Activated naive CD4-positive, alpha-beta T cell treated with anti-CD3 and anti-CD28 coated beads for 36 hours (primary cell): ENCODE measurements at regions not wholly inside any gene's neighbourhood (a gene's known extent, or its start where the extent isn't known, plus 50 kb on each side); places are given as distances from the start of the nearest gene placed in this dataset.
"Not testable (repeated sequence)": the region's sequence is repeated elsewhere in the genome, so short reads cannot be mapped to it uniquely, and the experiment has no call there.

Source experiments
- CTCF ChIA-PET: fragments of 350-600 bp; sonication (Branson Sonifier 250); formaldehyde crosslinking; loops from one replicate; lab custom pipeline; 2021; ENCODE audit warnings: antibody characterized with exemption; lab: Charles Lee
- DNase-seq: peaks from one replicate; pipeline ENCODE4 v3.0.0-alpha.2; 2020
- H3K27ac Mint-ChIP-seq: one replicate; pipeline ENCODE4 v1.8.0; 2021; ENCODE audit warnings: mild to moderate bottlenecking, mixed read lengths
- H3K27me3 Mint-ChIP-seq: one replicate; pipeline ENCODE4 v1.8.0; 2021; ENCODE audit warnings: low read depth, mixed read lengths
- H3K36me3 Mint-ChIP-seq: one replicate; pipeline ENCODE4 v1.8.0; 2021; ENCODE audit warnings: low read depth, mixed read lengths
- H3K4me1 Mint-ChIP-seq: one replicate; pipeline ENCODE4 v1.8.0; 2021; ENCODE audit warnings: low read depth, mixed read lengths
- H3K4me3 Mint-ChIP-seq: one replicate; pipeline ENCODE4 v1.8.0; 2021; ENCODE audit warnings: mild to moderate bottlenecking, moderate library complexity, mixed read lengths
- H3K9me3 Mint-ChIP-seq: one replicate; pipeline ENCODE4 v1.8.0; 2021; ENCODE audit warnings: mixed read lengths
- intact Hi-C: fragments of 100-400 bp; cut with micrococcal nuclease; formaldehyde crosslinking; loops from one replicate; pipeline ENCODE4 v1.15.1; 2023

- peaks cover 8% of the 10 kb centered on the region for H3K27me3 Mint-ChIP-seq
- H3K36me3 Mint-ChIP-seq = no peaks in the 10 kb centered on the region
- CTCF ChIA-PET = no interaction called here
- no peaks in the 10 kb centered on the region for H3K9me3 Mint-ChIP-seq
- intact Hi-C loops = no loop called here
- H3K4me3 Mint-ChIP-seq = no peak overlapping the region
- H3K4me1 Mint-ChIP-seq = no peaks in the 10 kb centered on the region
- no peak overlapping the region for H3K27ac Mint-ChIP-seq
- no peak for DNase-seq
These were observed 186.1 kb upstream of the ADRA1D start for GRCh38 chr20:4435225-4435624.

GRCh38 chr20:4434681-4435080, 185.6 kb upstream of the ADRA1D start:
- Mint-ChIP-seq H3K27me3 (peaks cover 8% of the 10 kb centered on the region), H3K9me3 (no peaks in the 10 kb centered on the region), H3K36me3 (no peaks in the 10 kb centered on the region), H3K4me3 (no peak overlapping the region), H3K4me1 (no peaks in the 10 kb centered on the region), H3K27ac (no peak overlapping the region)
- CTCF ChIA-PET = no interaction called here
- DNase-seq = no peak
- intact Hi-C loops = no loop called here

- Mint-ChIP-seq H3K9me3 (no peaks in the 10 kb centered on the region), H3K36me3 (no peaks in the 10 kb centered on the region), H3K4me3 (no peak overlapping the region), H3K4me1 (peaks cover 5% of the 10 kb centered on the region), H3K27me3 (peaks cover 8% of the 10 kb centered on the region), H3K27ac (no peak overlapping the region)
- intact Hi-C loops = no loop called here
- no peak for DNase-seq
- CTCF ChIA-PET = interaction anchor here (0.6 kb wide), 1 partner anchor 91 kb away, joined by 3 read pairs; no protein-coding TSS in a partner anchor
These were observed 182.4 kb upstream of the ADRA1D start for GRCh38 chr20:4431446-4431845.

- H3K4me1 Mint-ChIP-seq, DNase-seq, intact Hi-C loops, CTCF ChIA-PET, H3K4me3 Mint-ChIP-seq, H3K9me3 Mint-ChIP-seq, H3K27ac Mint-ChIP-seq, H3K27me3 Mint-ChIP-seq, H3K36me3 Mint-ChIP-seq: not testable (repeated sequence)
These were observed 181.7 kb upstream of the ADRA1D start for GRCh38 chr20:4430826-4431225.

GRCh38 chr20:4427940-4428586, 179.0 kb upstream of the ADRA1D start:
- CTCF ChIA-PET = no interaction called here
- Mint-ChIP-seq H3K4me1 (peaks cover 5% of the 10 kb centered on the region), H3K4me3 (no peak overlapping the region), H3K9me3 (no peaks in the 10 kb centered on the region), H3K27me3 (peaks cover 6% of the 10 kb centered on the region), H3K27ac (peak overlapping the region; percentile 13), H3K36me3 (no peaks in the 10 kb centered on the region)
- no peak for DNase-seq
- intact Hi-C loops = no loop called here

GRCh38 chr20:4418141-4418540, 169.1 kb upstream of the ADRA1D start:
- H3K27ac Mint-ChIP-seq = no peak overlapping the region
- no peak for DNase-seq
- peaks cover 9% of the 10 kb centered on the region for H3K9me3 Mint-ChIP-seq
- intact Hi-C loops = no loop called here
- H3K4me3 Mint-ChIP-seq = no peak overlapping the region
- peaks cover 11% of the 10 kb centered on the region for H3K27me3 Mint-ChIP-seq
- no peaks in the 10 kb centered on the region for H3K4me1 Mint-ChIP-seq
- H3K36me3 Mint-ChIP-seq = no peaks in the 10 kb centered on the region
- CTCF ChIA-PET = no interaction called here

- Mint-ChIP-seq H3K27me3 (peaks cover 9% of the 10 kb centered on the region), H3K4me1 (no peaks in the 10 kb centered on the region), H3K36me3 (no peaks in the 10 kb centered on the region), H3K27ac (no peak overlapping the region), H3K4me3 (no peak overlapping the region), H3K9me3 (peaks cover 7% of the 10 kb centered on the region)
- DNase-seq = no peak
- CTCF ChIA-PET = no interaction called here
- intact Hi-C loops = no loop called here
These were observed 166.2 kb upstream of the ADRA1D start for GRCh38 chr20:4415281-4415680.

- H3K36me3 Mint-ChIP-seq = no peaks in the 10 kb centered on the region
- H3K9me3 Mint-ChIP-seq = no peaks in the 10 kb centered on the region
- intact Hi-C loops = no loop called here
- H3K4me1 Mint-ChIP-seq = no peaks in the 10 kb centered on the region
- no peak overlapping the region for H3K27ac Mint-ChIP-seq
- DNase-seq = no peak
- CTCF ChIA-PET = no interaction called here
- H3K27me3 Mint-ChIP-seq = peaks cover 8% of the 10 kb centered on the region
- no peak overlapping the region for H3K4me3 Mint-ChIP-seq
These were observed 164.4 kb upstream of the ADRA1D start for GRCh38 chr20:4413314-4414049.

GRCh38 chr20:4412216-4412615, 163.1 kb upstream of the ADRA1D start:
- no peaks in the 10 kb centered on the region for H3K36me3 Mint-ChIP-seq
- CTCF ChIA-PET = interaction anchor here (0.5 kb wide), 1 partner anchor 364 kb away, joined by 3 read pairs; no protein-coding TSS in a partner anchor
- H3K27ac Mint-ChIP-seq = no peak overlapping the region
- H3K9me3 Mint-ChIP-seq = no peaks in the 10 kb centered on the region
- H3K4me3 Mint-ChIP-seq = no peak overlapping the region
- DNase-seq = no peak
- intact Hi-C loops = no loop called here
- peaks cover 8% of the 10 kb centered on the region for H3K27me3 Mint-ChIP-seq
- no peaks in the 10 kb centered on the region for H3K4me1 Mint-ChIP-seq

GRCh38 chr20:4411744-4412143, 162.7 kb upstream of the ADRA1D start:
- no peak overlapping the region for H3K4me3 Mint-ChIP-seq
- CTCF ChIA-PET = no interaction called here

GRCh38 chr20:4406627-4407026, 157.5 kb upstream of the ADRA1D start:
- CTCF ChIA-PET = no interaction called here
- Mint-ChIP-seq H3K27ac (no peak overlapping the region), H3K4me3 (no peak overlapping the region), H3K9me3 (no peaks in the 10 kb centered on the region), H3K27me3 (peaks cover 9% of the 10 kb centered on the region), H3K36me3 (no peaks in the 10 kb centered on the region), H3K4me1 (no peaks in the 10 kb centered on the region)
- intact Hi-C loops = no loop called here
- no peak for DNase-seq

More at GRCh38 chr20:4411744-4412143, 162.7 kb upstream of the ADRA1D start:
- Mint-ChIP-seq H3K9me3 (no peaks in the 10 kb centered on the region), H3K27me3 (peaks cover 8% of the 10 kb centered on the region), H3K27ac (no peak overlapping the region), H3K36me3 (no peaks in the 10 kb centered on the region), H3K4me1 (no peaks in the 10 kb centered on the region)
- intact Hi-C loops = no loop called here
- no peak for DNase-seq

GRCh38 chr20:4401601-4402000, 152.5 kb upstream of the ADRA1D start:
- Mint-ChIP-seq H3K27me3 (peaks cover 17% of the 10 kb centered on the region), H3K4me1 (no peaks in the 10 kb centered on the region), H3K4me3 (no peak overlapping the region), H3K27ac (no peak overlapping the region), H3K36me3 (no peaks in the 10 kb centered on the region), H3K9me3 (no peaks in the 10 kb centered on the region)
- intact Hi-C loops = no loop called here
- CTCF ChIA-PET = no interaction called here
- DNase-seq = no peak

GRCh38 chr20:4384961-4385360, 135.9 kb upstream of the ADRA1D start:
- Mint-ChIP-seq H3K36me3 (no peaks in the 10 kb centered on the region), H3K4me1 (no peaks in the 10 kb centered on the region), H3K4me3 (no peak overlapping the region), H3K9me3 (peaks cover 4% of the 10 kb centered on the region), H3K27ac (no peak overlapping the region), H3K27me3 (peaks cover 24% of the 10 kb centered on the region)
- intact Hi-C loops = no loop called here
- DNase-seq = no peak
- CTCF ChIA-PET = no interaction called here
